GM12873 (cell line): ENCODE measurements at regions not wholly inside any gene's neighbourhood (a gene's known extent, or its start where the extent isn't known, plus 50 kb on each side); places are given as distances from the start of the nearest gene placed in this dataset.

ENCODE experiments used
- TF ChIP-seq, protein P1 (sequence below): IDR thresholded peaks from 2 replicates; pipeline ENCODE4 v1.5.1; 2012; ENCODE audit warnings: low read depth, mild to moderate bottlenecking, moderate library complexity, low read length, control low read depth; ENCODE audit not compliant: insufficient read depth; ENCODE audit errors: missing control alignments

DNA sequence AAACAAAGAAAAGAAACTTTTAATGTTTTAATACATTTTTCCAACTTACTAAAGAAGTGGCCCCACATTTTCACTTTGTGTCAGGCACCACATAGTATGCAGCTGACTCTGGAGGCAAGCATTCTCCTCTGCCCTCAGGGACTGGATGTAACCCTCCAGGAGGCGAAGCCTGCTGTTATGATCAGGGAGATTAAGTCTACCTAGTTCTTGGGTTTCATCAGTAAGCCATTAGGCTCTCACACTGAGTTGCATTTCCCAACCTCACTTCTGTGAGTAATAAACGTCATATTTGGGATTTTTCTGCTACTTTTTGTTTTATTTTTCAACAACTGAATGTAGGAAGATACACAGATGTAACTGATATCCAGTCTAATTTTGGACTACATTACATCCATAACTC, 101.2 kb upstream of the LRFN5 start:
- TF ChIP-seq, protein P1, sequence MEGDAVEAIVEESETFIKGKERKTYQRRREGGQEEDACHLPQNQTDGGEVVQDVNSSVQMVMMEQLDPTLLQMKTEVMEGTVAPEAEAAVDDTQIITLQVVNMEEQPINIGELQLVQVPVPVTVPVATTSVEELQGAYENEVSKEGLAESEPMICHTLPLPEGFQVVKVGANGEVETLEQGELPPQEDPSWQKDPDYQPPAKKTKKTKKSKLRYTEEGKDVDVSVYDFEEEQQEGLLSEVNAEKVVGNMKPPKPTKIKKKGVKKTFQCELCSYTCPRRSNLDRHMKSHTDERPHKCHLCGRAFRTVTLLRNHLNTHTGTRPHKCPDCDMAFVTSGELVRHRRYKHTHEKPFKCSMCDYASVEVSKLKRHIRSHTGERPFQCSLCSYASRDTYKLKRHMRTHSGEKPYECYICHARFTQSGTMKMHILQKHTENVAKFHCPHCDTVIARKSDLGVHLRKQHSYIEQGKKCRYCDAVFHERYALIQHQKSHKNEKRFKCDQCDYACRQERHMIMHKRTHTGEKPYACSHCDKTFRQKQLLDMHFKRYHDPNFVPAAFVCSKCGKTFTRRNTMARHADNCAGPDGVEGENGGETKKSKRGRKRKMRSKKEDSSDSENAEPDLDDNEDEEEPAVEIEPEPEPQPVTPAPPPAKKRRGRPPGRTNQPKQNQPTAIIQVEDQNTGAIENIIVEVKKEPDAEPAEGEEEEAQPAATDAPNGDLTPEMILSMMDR, result no peak

DNA sequence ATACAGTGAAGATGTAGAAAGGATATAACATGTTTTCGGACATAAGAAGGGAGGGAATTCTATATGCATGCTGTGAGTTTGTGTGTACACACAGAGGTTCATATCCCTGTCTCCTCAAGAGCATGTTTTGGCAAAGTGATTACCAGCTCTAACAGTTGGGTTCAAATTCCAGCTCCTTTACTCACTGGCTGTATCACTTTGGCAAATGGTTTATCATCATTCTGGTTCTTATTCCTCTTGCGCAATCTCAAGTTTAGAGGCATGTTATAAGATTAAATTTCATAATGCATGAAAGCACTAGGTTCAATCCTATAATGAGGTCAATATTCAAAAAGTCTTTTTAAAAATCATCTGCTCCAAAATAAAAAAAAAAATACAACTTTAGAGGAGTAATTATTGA, 107.7 kb upstream of the LRFN5 start:
- TF ChIP-seq, protein P1, result no peak

DNA sequence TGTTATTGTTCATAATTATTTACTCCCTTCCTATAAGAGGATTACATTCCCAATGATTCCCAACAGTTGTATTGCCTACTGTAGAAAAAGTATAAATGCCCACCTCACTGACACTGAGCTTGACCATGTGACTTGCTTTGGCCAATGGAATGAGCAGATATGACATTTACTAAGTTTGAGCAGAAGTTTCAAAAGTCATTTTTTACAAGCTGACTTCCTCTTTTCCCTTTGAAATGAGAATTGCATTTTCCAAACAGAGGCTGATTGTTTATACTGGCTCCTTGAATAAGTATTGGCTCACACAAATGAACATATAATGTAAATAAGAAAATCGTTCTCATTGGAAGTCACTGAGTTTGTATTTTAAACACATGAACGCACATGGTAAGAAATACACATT, 116.4 kb upstream of the LRFN5 start:
- TF ChIP-seq, protein P1, result no peak

DNA sequence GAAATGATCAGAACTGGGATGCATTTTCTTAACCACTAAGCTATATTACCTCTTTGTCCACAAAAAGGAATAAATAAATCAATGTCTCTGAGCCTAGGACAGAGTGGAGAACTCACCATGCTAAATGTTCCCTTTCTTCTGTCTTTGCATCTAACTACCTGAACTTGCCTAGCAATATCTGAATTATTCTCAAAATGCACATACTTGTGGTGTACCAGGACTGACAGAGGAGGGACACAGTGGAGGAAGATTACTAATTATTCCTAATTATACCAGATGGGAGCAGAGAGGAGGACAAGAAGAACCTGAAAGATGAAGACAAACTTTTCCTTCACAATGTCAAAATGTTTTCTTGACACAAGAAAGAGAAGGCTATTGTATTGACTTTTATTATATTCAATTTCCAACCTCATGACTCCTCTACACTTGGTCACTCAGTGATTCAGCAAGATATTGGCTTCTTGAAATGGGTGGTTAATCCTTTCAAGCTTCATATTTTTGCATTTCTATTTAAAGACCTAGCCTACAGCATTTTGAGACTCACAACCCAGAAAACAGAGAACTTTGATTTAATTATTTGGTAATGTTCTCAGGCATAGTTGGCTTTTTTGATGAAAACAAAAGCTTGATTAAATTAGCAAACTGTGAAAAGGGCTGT, 117.2 kb upstream of the LRFN5 start:
- TF ChIP-seq, protein P1, result no peak

DNA sequence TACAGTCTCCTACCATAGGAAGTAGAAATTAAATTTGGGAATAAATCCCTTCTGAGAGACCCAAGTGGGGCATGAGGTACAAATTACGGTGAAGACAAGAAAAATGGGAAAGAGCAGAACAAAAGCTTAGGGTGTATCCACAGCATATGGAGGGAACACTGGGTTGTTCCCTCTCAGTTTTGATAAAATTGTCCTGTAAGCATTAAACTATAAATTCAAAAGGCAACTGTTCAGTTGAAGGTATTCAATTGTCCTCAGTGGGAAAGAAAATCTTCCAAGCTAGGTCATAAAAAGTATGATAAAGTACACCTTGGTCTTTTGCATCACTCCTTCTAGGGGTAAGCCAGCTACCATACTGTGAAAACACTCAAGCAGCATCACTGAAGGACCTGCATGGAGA, 118.3 kb upstream of the LRFN5 start:
- TF ChIP-seq, protein P1, result no peak

DNA sequence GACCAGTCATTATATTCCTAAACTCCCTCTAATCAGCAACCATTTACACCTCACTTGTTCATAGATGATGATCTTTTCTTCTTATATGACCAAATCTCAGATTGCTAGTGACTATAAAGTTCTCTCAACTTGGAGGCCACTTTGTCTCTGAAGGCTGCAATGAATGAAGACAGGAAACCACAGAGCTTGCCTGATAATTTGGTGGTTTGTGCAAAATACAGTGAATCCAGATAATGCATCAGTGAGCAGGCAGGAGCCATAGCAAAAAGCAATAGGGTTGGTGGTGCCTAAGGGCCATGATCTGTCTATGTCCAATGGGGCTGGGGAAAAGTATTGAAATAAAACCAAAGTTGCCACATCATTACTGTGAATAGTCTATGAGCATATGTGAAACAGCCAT, 123.8 kb upstream of the LRFN5 start:
- TF ChIP-seq, protein P1, result no peak

DNA sequence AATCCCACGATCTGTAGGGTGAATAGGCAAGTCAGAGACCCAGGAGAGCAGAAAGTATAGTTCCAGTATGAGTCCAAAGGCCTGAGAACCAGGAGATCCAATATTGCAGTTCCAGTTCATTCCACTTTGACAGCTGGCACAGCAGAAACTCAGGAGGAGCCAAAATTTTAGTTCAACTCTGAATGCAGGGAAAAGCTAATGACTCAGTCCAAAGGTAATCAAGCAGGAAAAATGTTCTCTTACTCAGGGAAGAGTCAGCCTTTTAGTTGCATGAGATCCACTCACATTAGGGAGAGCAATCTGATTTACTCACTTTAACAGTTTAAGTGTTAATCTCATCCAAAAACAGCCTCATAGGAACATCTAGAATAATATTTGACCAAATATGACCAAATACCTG, 130.2 kb upstream of the LRFN5 start:
- TF ChIP-seq, protein P1, result no peak
